HUES64 (cell line): ENCODE measurements at regions not wholly inside any gene's neighbourhood (a gene's known extent, or its start where the extent isn't known, plus 50 kb on each side); places are given as distances from the start of the nearest gene placed in this dataset.

Source experiments
- H3K27ac ChIP-seq: 2 replicates; pipeline ENCODE4 v1.7.0; 2013; ENCODE audit warnings: low read depth, low read length, inconsistent platforms
- H3K27me3 ChIP-seq: 2 replicates; pipeline ENCODE4 v1.6.1; 2013; ENCODE audit warnings: mild to moderate bottlenecking, low read length; ENCODE audit not compliant: insufficient read depth
- H3K36me3 ChIP-seq: 2 replicates; pipeline ENCODE4 v1.6.1; 2013; ENCODE audit warnings: mild to moderate bottlenecking, low read length; ENCODE audit not compliant: insufficient read depth
- H3K4me1 ChIP-seq: 2 replicates; pipeline ENCODE4 v1.6.1; 2013; ENCODE audit warnings: mild to moderate bottlenecking, low read length, moderate library complexity; ENCODE audit not compliant: insufficient read depth
- H3K4me3 ChIP-seq: 2 replicates; pipeline ENCODE4 v1.5.1; 2013; ENCODE audit warnings: mild to moderate bottlenecking, low read length, moderate library complexity
- H3K9ac ChIP-seq: 2 replicates; pipeline ENCODE4 v1.6.1; 2013; ENCODE audit warnings: mild to moderate bottlenecking, low read depth, low read length
- H3K9me3 ChIP-seq: 2 replicates; pipeline ENCODE4 v1.6.1; 2013; ENCODE audit warnings: low read depth, low read length; ENCODE audit not compliant: insufficient read depth
- WGBS: fragments of 150-250, 120-280 bp; methylation state at CpG from one replicate; pipeline ENCODE4 v1.1.7; 2013; ENCODE audit warnings: missing lambda C conversion rate; 5-methylcytosine and 5-hydroxymethylcytosine counted together

DNA sequence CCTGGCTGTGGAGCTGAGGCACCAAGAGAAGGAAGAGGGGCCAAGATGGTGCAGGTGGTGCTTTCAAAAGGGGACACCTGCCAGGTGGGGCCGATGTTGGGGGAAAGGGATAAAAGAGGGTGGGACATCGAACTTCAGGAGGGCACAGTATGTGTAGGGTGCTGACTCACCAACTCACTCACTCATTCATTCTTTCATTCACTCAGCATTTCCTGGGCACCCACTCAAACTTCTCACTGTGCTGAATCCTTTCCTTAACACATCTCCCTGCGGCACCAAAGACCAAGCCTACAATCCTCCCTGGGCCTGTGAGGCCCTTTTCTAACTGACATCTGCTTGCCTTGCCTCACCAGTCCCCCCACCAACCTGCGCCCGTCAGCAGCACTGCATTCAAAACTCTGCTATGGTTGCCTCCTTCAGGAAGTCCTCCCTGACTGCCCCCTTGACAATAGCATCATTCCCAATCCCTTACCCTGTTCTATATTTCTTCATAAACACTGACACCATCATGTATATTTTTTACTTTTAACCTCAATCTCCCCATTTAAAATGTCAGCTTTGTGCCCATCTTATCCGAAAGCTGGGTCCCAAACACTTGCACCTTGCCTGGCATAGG is 246.6 kb downstream of the MN1 start:
- whole genome bisulfite sequencing = 82% methylated on average over 5 of the region's 6 CpGs
- Histone ChIP-seq H3K9me3 (peaks cover 6% of the 10 kb centered on the region; the same call in 1 of the 2 replicates), H3K9ac (no peak overlapping the region), H3K4me1 (peaks cover 10% of the 10 kb centered on the region; the same call in 1 of the 2 replicates), H3K4me3 (no peak overlapping the region), H3K36me3 (no peaks in the 10 kb centered on the region), H3K27ac (no peak overlapping the region), H3K27me3 (no peaks in the 10 kb centered on the region)

DNA sequence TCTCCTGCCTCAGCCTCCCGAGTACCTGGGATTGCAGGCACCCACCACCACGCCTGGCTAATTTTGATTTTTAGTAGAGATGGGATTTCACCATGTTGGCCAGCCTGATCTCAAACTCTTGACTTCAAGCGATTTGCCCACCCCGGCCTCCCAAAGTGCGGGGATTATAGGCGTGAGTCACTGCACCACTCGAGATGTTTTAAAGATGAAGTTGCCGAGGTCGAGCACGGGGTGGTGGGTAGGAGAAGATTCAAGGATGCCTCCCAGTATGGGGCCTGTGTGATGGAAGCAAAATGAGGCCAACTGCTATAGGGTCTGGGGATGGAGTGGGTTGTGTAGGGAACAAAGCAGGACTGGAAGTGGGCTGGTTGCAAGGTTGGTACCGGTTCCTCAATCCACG is 245.2 kb downstream of the MN1 start:
- peaks cover 10% of the 10 kb centered on the region; the same call in 1 of the 2 replicates for H3K4me1 ChIP-seq
- H3K4me3 ChIP-seq = no peak overlapping the region
- H3K9me3 ChIP-seq = peaks cover 6% of the 10 kb centered on the region; the same call in 1 of the 2 replicates
- no peaks in the 10 kb centered on the region for H3K27me3 ChIP-seq
- WGBS = 85% methylated on average over 12 of the region's 12 CpGs
- no peaks in the 10 kb centered on the region for H3K36me3 ChIP-seq
- no peak overlapping the region for H3K27ac ChIP-seq
- H3K9ac ChIP-seq = no peak overlapping the region

DNA sequence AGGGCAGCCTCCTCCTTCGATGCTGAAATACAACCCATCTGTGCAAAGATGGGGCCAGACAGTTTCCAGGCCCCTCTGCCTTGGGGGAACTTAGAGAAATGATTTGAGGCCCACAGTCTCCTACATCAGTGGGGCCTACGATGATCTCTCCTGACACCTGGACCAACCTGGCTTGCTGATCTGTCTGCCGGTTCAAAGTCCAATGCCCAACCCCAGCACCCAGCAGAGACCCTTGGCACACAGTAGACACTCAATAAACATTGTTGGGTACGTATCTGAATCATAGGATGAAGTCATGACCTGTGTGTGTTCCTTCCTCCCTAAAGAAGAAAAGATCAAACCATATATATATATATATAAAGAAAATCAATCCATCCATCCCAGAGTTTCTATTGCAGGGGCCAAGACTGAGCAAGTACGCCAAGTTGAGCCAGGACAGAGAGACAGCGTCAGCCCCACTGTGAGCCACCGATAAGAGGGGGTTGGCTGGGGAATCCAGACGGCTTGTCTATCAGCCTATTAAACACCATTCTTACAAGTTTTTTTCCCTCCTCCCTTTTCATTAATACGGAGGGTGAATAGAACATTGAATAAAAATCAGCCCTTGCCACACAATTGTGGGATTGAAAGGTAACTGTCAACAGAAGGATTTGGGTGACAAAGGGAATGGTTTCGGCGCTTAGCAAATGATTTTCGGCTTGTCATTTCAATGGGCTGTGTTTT is 244.1 kb downstream of the MN1 start:
- no peak overlapping the region for H3K27ac ChIP-seq
- H3K4me1 ChIP-seq = peaks cover 10% of the 10 kb centered on the region; the same call in 1 of the 2 replicates
- H3K9ac ChIP-seq = no peak overlapping the region
- no peak overlapping the region for H3K4me3 ChIP-seq
- no peaks in the 10 kb centered on the region for H3K27me3 ChIP-seq
- no peaks in the 10 kb centered on the region for H3K36me3 ChIP-seq
- WGBS = 65% methylated on average over 10 of the region's 12 CpGs
- H3K9me3 ChIP-seq = peaks cover 6% of the 10 kb centered on the region; the same call in 1 of the 2 replicates

DNA sequence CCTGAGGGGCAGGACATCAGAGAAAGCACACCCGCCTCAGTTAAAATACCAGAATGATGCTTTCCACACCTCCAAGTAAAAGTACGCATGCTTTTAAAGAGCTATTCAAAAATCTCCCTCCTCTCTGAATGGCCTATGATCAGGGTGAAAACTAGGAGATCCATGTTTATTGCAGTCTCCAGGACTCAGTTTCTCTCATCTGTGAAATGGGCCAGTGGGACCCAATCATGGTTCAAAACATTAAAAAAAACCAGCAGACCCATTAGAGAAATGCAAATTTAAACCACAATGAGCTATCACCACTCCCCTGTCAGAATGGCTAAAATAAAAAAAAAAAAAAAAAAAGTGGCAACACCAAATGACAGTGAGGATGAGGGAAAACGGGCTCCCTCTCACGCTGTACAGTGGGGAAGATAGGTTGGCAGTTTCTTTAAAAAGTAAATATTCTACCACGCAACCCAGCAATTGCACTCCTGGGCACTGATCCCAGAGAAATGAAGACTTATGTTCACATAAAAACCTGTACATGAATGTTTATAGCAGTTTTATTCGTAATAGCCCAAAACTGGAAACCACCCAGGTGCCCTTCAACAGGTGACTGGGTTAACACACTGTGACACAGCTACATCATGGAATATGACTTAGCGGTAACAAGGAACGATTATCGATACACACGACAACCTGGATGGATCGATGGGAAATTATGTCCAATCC is 242.7 kb downstream of the MN1 start:
- Histone ChIP-seq H3K9me3 (no peaks in the 10 kb centered on the region), H3K36me3 (no peaks in the 10 kb centered on the region), H3K27ac (no peak overlapping the region), H3K27me3 (no peaks in the 10 kb centered on the region), H3K9ac (no peak overlapping the region), H3K4me1 (peaks cover 10% of the 10 kb centered on the region; the same call in 1 of the 2 replicates), H3K4me3 (no peak overlapping the region)
- WGBS = 96% methylated on average over 10 of the region's 11 CpGs

DNA sequence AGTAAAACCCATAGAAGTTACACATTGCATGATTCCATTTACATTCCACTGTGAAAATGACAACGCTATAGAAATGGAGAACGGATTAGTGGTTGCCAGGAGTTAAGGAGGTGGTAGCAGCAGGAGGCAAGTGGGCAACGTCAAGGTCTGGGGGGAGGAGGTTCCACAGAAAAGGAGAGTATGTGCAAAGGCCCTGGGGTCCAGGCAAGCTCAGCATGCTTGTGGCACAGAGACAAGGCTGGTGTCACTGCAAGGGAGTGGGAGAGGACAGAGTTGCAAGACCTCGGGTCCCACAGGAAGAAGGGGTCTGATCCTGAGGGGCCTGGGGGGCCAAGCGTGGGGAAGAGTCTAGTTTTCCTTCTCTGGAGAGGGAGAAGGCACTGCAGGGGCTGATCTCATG is 240.8 kb downstream of the MN1 start:
- H3K9ac ChIP-seq = no peak overlapping the region
- no peaks in the 10 kb centered on the region for H3K9me3 ChIP-seq
- H3K4me3 ChIP-seq = no peak overlapping the region
- no peaks in the 10 kb centered on the region for H3K27me3 ChIP-seq
- H3K27ac ChIP-seq = no peak overlapping the region
- 77% methylated on average over 5 of the region's 5 CpGs for WGBS
- H3K4me1 ChIP-seq = peaks cover 7% of the 10 kb centered on the region; the same call in 1 of the 2 replicates
- no peaks in the 10 kb centered on the region for H3K36me3 ChIP-seq

DNA sequence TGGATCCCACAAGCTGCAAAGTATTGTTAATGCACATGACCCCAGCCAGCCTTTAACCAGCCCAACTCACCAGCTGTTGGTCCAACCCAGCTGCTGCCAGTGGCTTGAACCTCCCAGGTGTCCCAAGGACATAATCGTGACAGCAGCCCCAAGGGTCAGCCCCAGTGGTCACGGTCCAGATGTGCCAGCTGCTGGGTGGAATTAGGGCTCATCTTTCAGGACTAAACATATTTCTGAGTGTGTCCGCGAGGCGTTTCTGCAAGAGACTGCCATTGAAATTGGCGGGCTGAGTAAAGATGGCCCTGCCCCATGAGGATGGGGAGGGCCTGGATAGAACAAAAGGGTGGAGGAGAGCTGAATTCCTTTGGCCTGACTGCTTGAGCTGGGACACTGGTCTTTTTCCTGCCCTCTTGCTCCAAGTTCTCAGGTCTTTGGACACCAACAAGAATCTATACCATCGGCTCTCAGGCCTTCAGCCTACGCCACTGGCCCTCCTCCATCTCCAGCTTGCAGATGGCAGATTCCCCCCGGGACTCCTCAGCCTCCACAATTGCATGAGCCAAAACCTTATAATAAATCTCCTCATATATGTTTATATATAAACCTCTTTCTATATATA is 240.2 kb downstream of the MN1 start:
- H3K27me3 ChIP-seq = no peaks in the 10 kb centered on the region
- H3K36me3 ChIP-seq = no peaks in the 10 kb centered on the region
- no peaks in the 10 kb centered on the region for H3K9me3 ChIP-seq
- no peak overlapping the region for H3K9ac ChIP-seq
- H3K4me1 ChIP-seq = peaks cover 7% of the 10 kb centered on the region; the same call in 1 of the 2 replicates
- no peak overlapping the region for H3K4me3 ChIP-seq
- H3K27ac ChIP-seq = no peak overlapping the region
- 77% methylated on average over 9 of the region's 9 CpGs for WGBS

DNA sequence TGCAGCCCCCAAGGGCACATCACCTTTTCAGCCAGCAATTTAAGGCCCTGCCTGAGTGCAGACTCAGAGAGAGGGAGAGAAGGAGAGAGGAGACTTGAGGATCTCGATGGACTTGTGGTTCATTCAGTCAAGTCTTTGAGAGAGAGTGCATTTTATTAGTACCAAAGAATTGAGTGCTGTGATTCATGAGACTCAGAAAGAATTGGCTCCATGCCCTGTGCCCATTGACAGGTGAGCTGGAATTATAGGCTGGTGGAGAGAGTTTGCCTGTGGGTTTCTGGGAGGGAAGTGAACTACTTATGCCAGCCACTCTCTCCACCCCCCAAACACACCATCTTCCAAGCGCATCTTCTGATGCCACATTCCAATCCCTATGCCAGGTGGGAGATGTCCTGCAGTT is 236.8 kb downstream of the MN1 start:
- Histone ChIP-seq H3K9me3 (no peaks in the 10 kb centered on the region), H3K27ac (no peak overlapping the region), H3K9ac (no peak overlapping the region), H3K27me3 (no peaks in the 10 kb centered on the region), H3K4me3 (no peak overlapping the region), H3K4me1 (no peaks in the 10 kb centered on the region), H3K36me3 (no peaks in the 10 kb centered on the region)
- 91% methylated on average over 2 of the region's 2 CpGs for WGBS

DNA sequence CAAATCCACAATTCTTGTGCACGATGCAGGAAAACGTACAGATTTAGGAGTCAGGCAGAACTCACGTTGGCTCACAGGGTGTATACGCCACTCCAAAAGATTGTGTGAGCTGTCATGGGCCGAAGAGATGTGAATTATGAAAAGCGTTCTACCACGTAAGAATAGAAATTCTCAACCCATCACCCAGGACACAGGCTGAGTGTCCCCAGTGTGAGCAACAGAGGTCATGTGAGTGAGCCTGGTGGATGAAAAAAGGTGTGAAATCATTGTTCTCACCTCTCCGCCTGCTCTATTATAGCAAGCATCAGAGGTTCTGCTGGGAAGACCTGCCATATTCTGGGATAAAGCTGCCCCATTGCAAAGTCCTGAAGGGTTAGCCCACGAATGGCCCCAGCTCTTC is 235.0 kb downstream of the MN1 start:
- no peak overlapping the region for H3K27ac ChIP-seq
- no peak overlapping the region for H3K9ac ChIP-seq
- no peaks in the 10 kb centered on the region for H3K9me3 ChIP-seq
- no peaks in the 10 kb centered on the region for H3K27me3 ChIP-seq
- H3K36me3 ChIP-seq = no peaks in the 10 kb centered on the region
- H3K4me3 ChIP-seq = no peak overlapping the region
- H3K4me1 ChIP-seq = 0 out of 2 replicates have a peak, but pooled peaks cover 1% of the 10 kb centered on the region
- WGBS = 86% methylated on average over 8 of the region's 9 CpGs

DNA sequence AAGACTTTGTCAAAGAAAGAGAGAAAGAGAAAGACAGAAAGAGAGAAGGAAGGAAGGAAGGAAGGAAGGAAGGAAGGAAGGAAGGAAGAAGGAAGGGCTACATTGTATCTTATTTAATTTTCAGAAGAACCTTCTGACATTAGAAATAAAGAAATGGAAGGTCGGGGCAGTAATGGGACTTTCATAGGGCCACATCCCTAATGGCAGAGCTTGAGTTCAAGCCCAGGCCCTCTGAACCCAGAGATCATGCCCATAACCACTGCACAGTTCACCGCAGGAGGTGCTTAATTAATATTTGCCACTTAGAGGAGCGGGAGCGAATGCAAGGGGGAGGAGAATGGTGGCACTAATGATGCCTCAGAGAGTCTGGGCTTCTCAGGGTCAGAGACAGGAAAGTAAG is 233.3 kb downstream of the MN1 start:
- Histone ChIP-seq H3K4me1 (0 out of 2 replicates have a peak, but pooled peaks cover 7% of the 10 kb centered on the region), H3K36me3 (no peaks in the 10 kb centered on the region), H3K9ac (no peak overlapping the region), H3K4me3 (no peak overlapping the region), H3K27ac (no peak overlapping the region), H3K27me3 (no peaks in the 10 kb centered on the region), H3K9me3 (no peaks in the 10 kb centered on the region)
- WGBS = 95% methylated on average over 4 of the region's 4 CpGs

DNA sequence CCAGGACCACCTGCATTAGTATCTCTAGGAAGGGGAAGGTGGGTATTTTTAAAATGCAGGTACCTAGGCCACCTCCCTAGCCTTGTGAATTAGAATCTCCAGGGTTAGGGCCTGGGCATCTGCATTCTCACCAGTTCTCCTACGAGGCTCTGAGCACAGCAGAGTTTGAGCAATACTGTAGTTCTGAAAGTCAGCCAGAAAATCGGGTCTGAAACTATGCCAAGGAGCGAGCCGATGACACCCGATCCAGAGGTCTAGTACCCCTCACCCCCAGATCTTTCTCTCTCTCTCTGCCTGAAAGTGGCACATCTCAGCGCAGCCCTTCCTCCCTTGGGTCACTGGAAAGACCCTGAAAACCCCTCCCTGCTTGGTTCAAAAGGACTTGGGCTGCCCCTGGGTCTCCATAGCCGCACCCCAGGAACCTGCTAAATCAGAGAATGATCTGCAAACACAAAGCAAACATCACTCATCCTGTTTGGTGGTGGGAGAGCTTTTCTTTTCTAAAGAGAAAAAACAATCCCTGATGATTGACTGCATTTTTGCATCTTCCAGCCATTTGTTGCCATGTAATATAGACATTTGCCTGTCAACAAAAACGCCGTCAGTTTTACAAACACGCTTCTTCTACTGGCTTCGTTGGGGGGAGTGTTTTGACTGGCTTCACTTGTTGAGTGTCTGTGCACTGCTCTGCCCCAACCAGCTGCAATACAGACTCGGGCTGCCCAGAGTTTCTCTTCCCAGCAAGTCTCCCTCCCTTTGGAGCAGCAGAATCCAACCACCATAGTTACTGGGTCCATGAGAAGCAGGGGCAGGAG is 229.9 kb downstream of the MN1 start:
- no peaks in the 10 kb centered on the region for H3K36me3 ChIP-seq
- peaks cover 8% of the 10 kb centered on the region; the same call in 1 of the 2 replicates for H3K27me3 ChIP-seq
- H3K4me1 ChIP-seq = 0 out of 2 replicates have a peak, but pooled peaks cover 7% of the 10 kb centered on the region
- H3K9me3 ChIP-seq = no peaks in the 10 kb centered on the region
- H3K27ac ChIP-seq = no peak overlapping the region
- no peak overlapping the region for H3K4me3 ChIP-seq
- H3K9ac ChIP-seq = no peak overlapping the region
- 46% methylated on average over 12 of the region's 12 CpGs for WGBS
